Coronary artery (tissue), 2 donors: ENCODE measurements at regions not wholly inside any gene's neighbourhood (a gene's known extent, or its start where the extent isn't known, plus 50 kb on each side); places are given as distances from the start of the nearest gene placed in this dataset.

Source experiments
- DNase-seq: peaks from one replicate; pipeline ENCODE4 v3.0.0-alpha.2; 2017; ENCODE audit warnings: low spot score
- H3K27ac ChIP-seq, 2 donors: fragments of 200-600 bp; sonication (generic); one replicate each; pipeline ENCODE4 v1.5.1; 2016 to 2019
- H3K4me3 ChIP-seq: fragments of 200-600 bp; sonication (generic); 2 replicates; pipeline ENCODE4 v1.5.1; 2016; ENCODE audit warnings: mild to moderate bottlenecking, moderate library complexity
- TF ChIP-seq, protein P1 (sequence below): fragments of 200-600 bp; sonication (generic); IDR thresholded peaks from one replicate; pipeline ENCODE4 v1.5.1; 2019; ENCODE audit warnings: antibody characterized with exemption

DNA sequence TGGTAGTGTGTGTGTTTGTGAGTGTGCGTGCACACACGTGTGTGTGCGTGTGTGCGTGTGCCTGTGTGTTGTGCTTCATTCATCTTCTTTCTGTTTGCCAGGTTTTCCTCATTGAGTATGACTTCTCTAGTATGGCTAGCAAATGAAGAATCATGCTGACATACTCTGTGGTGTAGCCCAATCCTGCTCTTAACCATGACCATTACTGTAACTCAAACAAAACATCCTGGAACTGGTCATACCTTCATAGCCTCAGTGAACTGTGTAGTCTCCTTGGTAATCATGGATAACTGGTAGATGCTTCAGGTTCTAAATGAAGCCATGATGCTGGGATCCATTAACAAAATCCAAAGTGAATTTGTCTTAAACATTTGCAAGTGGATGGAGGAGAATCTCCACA is 1117.7 kb downstream of the BCL11B start:
- H3K27ac ChIP-seq, result no peak overlapping the region
- DNase-seq, result no peak
- H3K4me3 ChIP-seq, result no peak overlapping the region
- TF ChIP-seq, protein P1, sequence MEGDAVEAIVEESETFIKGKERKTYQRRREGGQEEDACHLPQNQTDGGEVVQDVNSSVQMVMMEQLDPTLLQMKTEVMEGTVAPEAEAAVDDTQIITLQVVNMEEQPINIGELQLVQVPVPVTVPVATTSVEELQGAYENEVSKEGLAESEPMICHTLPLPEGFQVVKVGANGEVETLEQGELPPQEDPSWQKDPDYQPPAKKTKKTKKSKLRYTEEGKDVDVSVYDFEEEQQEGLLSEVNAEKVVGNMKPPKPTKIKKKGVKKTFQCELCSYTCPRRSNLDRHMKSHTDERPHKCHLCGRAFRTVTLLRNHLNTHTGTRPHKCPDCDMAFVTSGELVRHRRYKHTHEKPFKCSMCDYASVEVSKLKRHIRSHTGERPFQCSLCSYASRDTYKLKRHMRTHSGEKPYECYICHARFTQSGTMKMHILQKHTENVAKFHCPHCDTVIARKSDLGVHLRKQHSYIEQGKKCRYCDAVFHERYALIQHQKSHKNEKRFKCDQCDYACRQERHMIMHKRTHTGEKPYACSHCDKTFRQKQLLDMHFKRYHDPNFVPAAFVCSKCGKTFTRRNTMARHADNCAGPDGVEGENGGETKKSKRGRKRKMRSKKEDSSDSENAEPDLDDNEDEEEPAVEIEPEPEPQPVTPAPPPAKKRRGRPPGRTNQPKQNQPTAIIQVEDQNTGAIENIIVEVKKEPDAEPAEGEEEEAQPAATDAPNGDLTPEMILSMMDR, result no peak

DNA sequence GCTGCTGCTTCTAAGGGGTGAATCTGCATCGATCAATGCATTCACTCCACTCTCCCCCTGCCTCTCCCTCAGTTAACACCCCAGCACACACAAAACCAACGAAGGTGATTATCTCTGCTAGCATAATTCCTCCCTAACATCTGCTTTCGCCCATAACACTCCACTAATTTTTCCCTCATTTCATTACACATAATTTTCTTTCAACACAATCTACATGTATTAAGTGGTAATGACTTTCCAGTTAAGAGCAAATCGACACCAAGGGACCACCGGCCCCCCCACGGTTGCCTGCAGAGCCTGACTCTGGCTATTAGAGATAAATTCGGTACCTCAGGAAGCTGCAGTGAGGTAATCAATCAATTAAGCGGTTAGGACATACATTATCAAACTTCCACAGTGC is 1115.6 kb downstream of the BCL11B start:
- TF ChIP-seq, protein P1, result no peak
- no peak for DNase-seq
- Histone ChIP-seq H3K4me3 (no peak overlapping the region), H3K27ac (no peak overlapping the region)

DNA sequence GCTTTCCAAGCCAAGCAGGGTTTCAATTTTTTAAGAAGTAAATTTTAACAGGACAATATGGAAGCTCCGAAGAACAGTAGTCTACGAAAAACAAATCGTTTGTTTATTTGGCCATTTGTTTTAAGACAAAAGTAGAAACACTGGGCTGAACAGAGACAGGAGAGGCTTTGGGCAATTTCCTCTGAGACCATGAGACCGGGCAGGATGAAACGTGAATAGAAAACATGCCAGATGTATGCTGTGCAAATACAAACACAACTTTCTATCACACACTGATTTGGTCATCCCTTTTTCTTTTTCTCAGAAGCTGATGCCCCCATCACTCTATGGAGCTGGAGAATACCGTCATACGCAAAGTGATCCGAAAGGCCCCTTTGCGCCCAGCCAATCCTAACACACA is 1111.1 kb downstream of the BCL11B start:
- TF ChIP-seq, protein P1, result no peak
- no peak for DNase-seq
- H3K27ac ChIP-seq, result no peak overlapping the region

DNA sequence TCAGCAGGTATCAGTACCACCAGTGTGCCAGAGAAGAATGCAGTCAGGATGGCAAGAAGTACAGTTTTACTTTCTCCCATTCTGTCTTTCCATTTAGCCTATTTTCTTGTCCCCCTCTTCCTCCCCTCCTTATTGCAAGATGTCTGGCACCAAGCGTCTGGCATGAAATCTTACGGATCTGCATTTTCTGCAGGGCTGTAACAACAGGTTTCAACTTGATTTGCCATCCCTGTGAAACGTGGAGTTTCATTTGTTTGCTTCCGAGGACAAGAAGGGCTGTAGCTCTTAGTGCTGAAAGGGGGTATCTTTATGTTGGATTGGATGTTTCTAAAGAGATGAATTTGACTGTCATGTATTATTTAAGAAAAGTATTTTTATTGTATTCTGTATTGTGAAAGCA is 1110.6 kb downstream of the BCL11B start:
- Histone ChIP-seq H3K27ac (no peak overlapping the region), H3K4me3 (no peak overlapping the region)
- TF ChIP-seq, protein P1, result no peak
- DNase-seq, result no peak

More for the DNA sequence above, 1111.1 kb downstream of the BCL11B start:
- H3K4me3 ChIP-seq, result no peak overlapping the region

DNA sequence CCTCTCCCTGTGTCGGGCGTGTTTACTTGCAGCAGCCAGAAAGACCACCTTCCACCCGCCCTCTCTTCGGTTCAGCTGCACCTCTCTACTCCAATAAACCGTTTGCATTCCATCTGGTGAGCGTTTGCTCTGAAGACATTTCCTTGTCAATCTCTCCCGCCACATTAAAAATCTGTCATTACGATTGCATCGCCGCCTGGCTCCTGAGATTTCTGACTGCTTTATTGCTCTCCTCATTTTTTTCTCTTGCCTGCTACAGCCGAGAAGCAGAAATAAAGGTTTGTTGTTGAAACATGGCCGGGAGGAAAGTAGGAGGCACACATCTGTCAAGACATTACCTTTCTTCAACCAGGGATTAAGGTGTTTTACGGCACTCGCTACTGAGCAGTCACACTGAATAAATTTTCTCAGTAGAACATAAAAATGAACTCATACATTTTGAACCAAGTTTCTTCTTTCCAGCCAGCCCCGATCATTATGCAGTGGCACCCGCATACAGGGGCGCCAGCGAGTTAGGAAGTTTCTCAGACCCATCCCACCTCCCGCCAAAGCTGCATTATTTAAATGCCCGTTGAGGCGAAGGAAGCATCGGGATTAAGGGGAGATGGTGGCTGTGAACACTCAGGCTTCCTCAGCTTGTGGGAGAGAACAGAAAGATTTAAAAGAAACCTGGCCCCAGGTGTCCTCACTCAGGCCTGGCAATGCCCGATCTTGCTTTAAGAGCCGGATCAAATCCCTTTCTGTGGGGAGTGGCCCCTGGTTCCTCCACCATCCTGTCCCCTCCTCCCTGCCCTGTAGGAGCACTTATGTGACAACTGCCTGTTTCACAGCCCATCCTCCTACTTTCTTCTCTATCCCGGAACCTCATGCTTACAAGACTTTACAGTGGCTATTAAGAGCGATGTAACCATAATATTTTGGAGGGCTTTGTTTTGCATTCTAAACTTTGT is 1108.9 kb downstream of the BCL11B start:
- TF ChIP-seq, protein P1, result no peak
- no peak for DNase-seq
- H3K4me3 ChIP-seq, result no peak overlapping the region
- no peak overlapping the region for H3K27ac ChIP-seq

DNA sequence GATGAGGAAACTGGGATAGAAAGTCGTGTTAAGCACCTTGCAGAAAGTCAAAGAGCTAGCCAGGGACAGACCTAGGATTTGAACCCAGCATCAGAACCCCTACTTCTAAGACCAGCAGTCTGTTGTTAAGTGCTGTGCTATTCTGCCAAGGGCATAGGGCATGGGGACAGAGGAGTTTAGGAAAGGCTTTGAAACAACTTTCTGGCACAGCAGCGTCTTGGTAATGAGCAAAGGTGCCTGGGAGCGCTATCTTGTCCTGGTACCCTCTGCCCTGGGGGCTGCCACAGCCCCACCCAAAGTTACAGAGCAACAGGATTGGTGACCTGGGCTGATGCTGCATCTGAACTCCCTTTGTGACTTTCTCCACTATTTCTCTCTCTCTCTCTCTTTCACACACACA is 1108.1 kb downstream of the BCL11B start:
- TF ChIP-seq, protein P1, result no peak
- H3K27ac ChIP-seq, result no peak overlapping the region
- no peak overlapping the region for H3K4me3 ChIP-seq
- DNase-seq, result no peak

DNA sequence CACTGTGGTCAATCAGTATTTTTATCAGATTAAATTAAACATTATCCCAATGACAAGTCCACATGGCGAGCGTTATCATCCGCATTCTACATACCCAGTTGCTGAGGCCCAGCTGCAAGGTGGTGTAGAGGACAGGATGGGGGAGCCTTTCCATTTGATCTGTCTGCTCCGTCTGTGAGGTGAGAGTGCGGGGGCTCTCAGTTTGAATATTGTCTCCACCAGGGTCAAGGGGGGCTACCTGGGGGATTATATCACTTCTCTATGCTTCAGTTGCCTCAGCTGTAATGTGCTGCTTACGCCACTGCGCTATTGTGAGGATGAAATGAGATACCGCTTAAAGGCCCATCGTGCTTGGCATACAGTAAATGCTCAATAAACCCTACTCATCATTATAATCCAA is 1106.0 kb downstream of the BCL11B start:
- no peak overlapping the region for H3K27ac ChIP-seq
- TF ChIP-seq, protein P1, result no peak
- H3K4me3 ChIP-seq, result no peak overlapping the region
- DNase-seq, result no peak
